ENCODE measurements at regions not wholly inside any gene's neighbourhood (a gene's known extent, or its start where the extent isn't known, plus 50 kb on each side); places are given as distances from the start of the nearest gene placed in this dataset.

DNA sequence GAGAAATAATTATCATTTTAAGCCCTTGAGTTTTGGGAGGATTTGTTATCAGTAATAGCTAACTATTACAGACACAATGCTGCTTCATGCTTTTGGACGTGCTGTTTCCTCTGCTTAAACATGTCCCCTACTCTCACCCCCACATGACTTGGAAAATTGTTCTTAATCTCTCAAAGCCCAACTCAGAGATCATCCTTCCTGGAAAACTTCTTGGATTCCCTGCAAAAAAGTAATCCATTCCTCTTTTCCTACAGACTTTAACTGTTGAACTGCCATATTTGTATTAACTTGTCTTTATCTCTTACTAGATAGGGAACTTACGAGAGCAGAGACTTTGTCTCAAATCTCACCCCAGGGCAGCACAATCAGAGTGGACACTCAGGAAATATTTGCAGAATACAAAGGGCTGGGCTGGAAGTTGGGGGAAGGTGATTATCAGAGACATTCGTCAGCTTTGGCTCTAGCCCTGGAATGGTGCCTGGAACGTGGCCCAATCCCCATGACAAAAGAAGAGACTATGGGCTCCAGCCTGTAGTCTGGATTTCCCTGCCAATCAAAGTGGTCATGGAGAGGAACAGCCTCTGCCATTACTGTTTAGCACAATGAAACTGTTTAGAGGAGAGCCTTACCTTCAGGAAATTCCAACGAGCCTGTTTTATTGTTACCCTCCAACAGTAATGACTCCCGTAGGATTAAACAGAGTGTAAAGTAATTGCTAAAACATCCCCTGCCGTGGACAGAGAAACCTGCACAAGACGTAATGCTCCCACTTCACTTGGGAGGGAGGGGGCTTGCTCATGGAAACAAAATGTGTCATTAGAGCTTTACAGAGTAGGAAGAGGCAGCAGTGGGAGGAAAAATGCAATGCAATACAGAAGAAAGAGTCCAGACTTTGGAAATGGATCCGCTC, 140.4 kb upstream of the AUTS2 start:
- Histone ChIP-seq H3K23ac (ENCODE audit: low read depth, low read length) (no peak overlapping the region), H3K79me1 (ENCODE audit: low read depth in 1 of 2, low read length in 2 of 2) (no peaks in the 10 kb centered on the region), H2AFZ (replicated peaks; ENCODE audit: low read length, poor library complexity) (no peak overlapping the region), H2BK5ac (ENCODE audit: low read depth, low read length, poor library complexity, severe bottlenecking) (no peak overlapping the region), H3K9me1 (ENCODE audit: insufficient read depth, low read length) (no peaks in the 10 kb centered on the region), H3K9me3 (ENCODE audit: control insufficient read depth, insufficient read depth, low read length) (peaks cover 12% of the 10 kb centered on the region), H3K14ac (replicated peaks; ENCODE audit: low read depth, low read length) (no peak overlapping the region), H3K9ac (ENCODE audit: low read depth, low read length) (no peak overlapping the region), H3K27ac (ENCODE audit: insufficient read depth, low read length) (no peak overlapping the region), H3K27me3 (ENCODE audit: control insufficient read depth, insufficient read depth, low read length) (no peaks in the 10 kb centered on the region), H3K4me3 (ENCODE audit: insufficient read depth, low read depth, low read length) (no peak overlapping the region), H3K4me2 (ENCODE audit: low read depth, low read length) (no peak overlapping the region), H3K4ac (ENCODE audit: low read depth, low read length) (no peak overlapping the region), H3K36me3 (ENCODE audit: control insufficient read depth, insufficient read depth, low read length) (no peaks in the 10 kb centered on the region), H3K4me1 (ENCODE audit: control insufficient read depth, insufficient read depth, low read length) (no peaks in the 10 kb centered on the region), H3K18ac (ENCODE audit: low read depth, low read length) (no peak overlapping the region), H2BK120ac (ENCODE audit: low read depth, low read length) (no peak overlapping the region), H4K5ac (ENCODE audit: low read depth, low read length) (no peak overlapping the region), H2BK20ac (ENCODE audit: low read depth, low read length) (no peak overlapping the region), H2AK5ac (ENCODE audit: low read depth, low read length) (no peak overlapping the region), H4K8ac (ENCODE audit: low read depth in 2 of 2, low read length in 2 of 2) (no peak overlapping the region), H4K91ac (ENCODE audit: insufficient read depth, low read depth, low read length) (no peak overlapping the region), H2AK9ac (replicated peaks; ENCODE audit: low read depth, low read length, poor library complexity) (no peak overlapping the region), H2BK15ac (ENCODE audit: low read depth, low read length) (no peak overlapping the region), H3K56ac (ENCODE audit: extremely low read depth, insufficient read depth, low read length) (no peak overlapping the region), H4K20me1 (ENCODE audit: insufficient read depth, low read length) (no peaks in the 10 kb centered on the region)
- CTCF ChIA-PET: no interaction called here
- intact Hi-C loops (cut with micrococcal nuclease) (no loop called here), dilution Hi-C loops (cut with HindIII; ENCODE audit: low sequenced_read_pairs, unreplicated experiment) (no loop called here), in situ Hi-C loops (cut with MboI; ENCODE audit: low sequenced_read_pairs) (no loop called here)
- DNase-seq (no peak), ATAC-seq (ENCODE audit: low read depth) (no peak)
- TF ChIP-seq NFE2L2 (IDR thresholded peaks at IDR 0.05; ENCODE audit: low read depth, low read length) (no peak), POLR2A (IDR thresholded peaks at IDR 0.05; ENCODE audit: low read depth, low read length) (no peak), CHD1 (IDR thresholded peaks at IDR 0.05; ENCODE audit: low read depth, low read length) (no peak), RAD21 (IDR thresholded peaks at IDR 0.05; ENCODE audit: low read length) (no peak), MAZ (IDR thresholded peaks at IDR 0.05; ENCODE audit: borderline replicate concordance, low read depth, low read length) (no peak), RCOR1 (IDR thresholded peaks at IDR 0.05; ENCODE audit: insufficient replicate concordance, low read length) (no peak), FOS (IDR thresholded peaks at IDR 0.05; ENCODE audit: low read depth, low read length) (no peak), SMC3 (IDR thresholded peaks at IDR 0.05; ENCODE audit: low read depth, low read length) (no peak), MXI1 (IDR thresholded peaks at IDR 0.05; ENCODE audit: borderline replicate concordance, low read depth, low read length) (no peak), RFX5 (IDR thresholded peaks at IDR 0.05; ENCODE audit: low read depth, low read length) (no peak), CEBPB (IDR thresholded peaks at IDR 0.05; ENCODE audit: low read depth, low read length) (no peak), BHLHE40 (IDR thresholded peaks at IDR 0.05; ENCODE audit: low read depth, low read length) (no peak), MAFK (IDR thresholded peaks at IDR 0.05; ENCODE audit: low read depth, low read length) (no peak)
- TF ChIP-seq, protein P1, sequence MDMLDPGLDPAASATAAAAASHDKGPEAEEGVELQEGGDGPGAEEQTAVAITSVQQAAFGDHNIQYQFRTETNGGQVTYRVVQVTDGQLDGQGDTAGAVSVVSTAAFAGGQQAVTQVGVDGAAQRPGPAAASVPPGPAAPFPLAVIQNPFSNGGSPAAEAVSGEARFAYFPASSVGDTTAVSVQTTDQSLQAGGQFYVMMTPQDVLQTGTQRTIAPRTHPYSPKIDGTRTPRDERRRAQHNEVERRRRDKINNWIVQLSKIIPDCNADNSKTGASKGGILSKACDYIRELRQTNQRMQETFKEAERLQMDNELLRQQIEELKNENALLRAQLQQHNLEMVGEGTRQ (IDR thresholded peaks at IDR 0.05; ENCODE audit: low read depth, low read length): no peak
- TF ChIP-seq, protein P2, sequence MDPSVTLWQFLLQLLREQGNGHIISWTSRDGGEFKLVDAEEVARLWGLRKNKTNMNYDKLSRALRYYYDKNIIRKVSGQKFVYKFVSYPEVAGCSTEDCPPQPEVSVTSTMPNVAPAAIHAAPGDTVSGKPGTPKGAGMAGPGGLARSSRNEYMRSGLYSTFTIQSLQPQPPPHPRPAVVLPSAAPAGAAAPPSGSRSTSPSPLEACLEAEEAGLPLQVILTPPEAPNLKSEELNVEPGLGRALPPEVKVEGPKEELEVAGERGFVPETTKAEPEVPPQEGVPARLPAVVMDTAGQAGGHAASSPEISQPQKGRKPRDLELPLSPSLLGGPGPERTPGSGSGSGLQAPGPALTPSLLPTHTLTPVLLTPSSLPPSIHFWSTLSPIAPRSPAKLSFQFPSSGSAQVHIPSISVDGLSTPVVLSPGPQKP (IDR thresholded peaks at IDR 0.05; ENCODE audit: borderline replicate concordance, low read depth, low read length): no peak
- TF ChIP-seq, protein P3, sequence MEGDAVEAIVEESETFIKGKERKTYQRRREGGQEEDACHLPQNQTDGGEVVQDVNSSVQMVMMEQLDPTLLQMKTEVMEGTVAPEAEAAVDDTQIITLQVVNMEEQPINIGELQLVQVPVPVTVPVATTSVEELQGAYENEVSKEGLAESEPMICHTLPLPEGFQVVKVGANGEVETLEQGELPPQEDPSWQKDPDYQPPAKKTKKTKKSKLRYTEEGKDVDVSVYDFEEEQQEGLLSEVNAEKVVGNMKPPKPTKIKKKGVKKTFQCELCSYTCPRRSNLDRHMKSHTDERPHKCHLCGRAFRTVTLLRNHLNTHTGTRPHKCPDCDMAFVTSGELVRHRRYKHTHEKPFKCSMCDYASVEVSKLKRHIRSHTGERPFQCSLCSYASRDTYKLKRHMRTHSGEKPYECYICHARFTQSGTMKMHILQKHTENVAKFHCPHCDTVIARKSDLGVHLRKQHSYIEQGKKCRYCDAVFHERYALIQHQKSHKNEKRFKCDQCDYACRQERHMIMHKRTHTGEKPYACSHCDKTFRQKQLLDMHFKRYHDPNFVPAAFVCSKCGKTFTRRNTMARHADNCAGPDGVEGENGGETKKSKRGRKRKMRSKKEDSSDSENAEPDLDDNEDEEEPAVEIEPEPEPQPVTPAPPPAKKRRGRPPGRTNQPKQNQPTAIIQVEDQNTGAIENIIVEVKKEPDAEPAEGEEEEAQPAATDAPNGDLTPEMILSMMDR (conservative IDR thresholded peaks at IDR 0.05; ENCODE audit: low read depth, low read length): no peak
- WGBS, 2 experiments (ENCODE audit: extremely low coverage in 2 of 2, insufficient read length in 1 of 2): 7% methylated on average over 3 of the region's 9 CpGs; no CpG with 5 or more reads in 1 of the 2 experiments
- POLR2A ChIA-PET (ENCODE audit: unreplicated experiment): no interaction called here
- no TSS peak for BruUV-seq (replicated peaks)

Data from IMR-90 (cell line).